Suppressor macrophage treated with lipopolysaccharide for 4 hours (primary cell): ENCODE measurements at regions not wholly inside any gene's neighbourhood (a gene's known extent, or its start where the extent isn't known, plus 50 kb on each side); places are given as distances from the start of the nearest gene placed in this dataset.
A peak's percentile ranks its signal among the peaks of the same experiment; 100 is the strongest.

Source experiments
- DNase-seq: peaks from one replicate; pipeline ENCODE4 v3.0.0-alpha.2; 2020

- DNase-seq, result no peak
Observed at GRCh38 chr15:66615846-66616245, 50.0 kb upstream of the LCTL start.

- peak; percentile 79 for DNase-seq
Observed at GRCh38 chr15:66617137-66618090, 51.6 kb upstream of the LCTL start.

GRCh38 chr15:66619152-66619903, 53.5 kb upstream of the LCTL start:
- DNase-seq, result peak; percentile 79

- no peak for DNase-seq
Observed at GRCh38 chr15:66620341-66620740, 54.5 kb upstream of the LCTL start.

GRCh38 chr15:66620744-66621344, 55.0 kb upstream of the LCTL start:
- no peak for DNase-seq

GRCh38 chr15:66621491-66622467, 56.0 kb upstream of the LCTL start:
- DNase-seq, result no peak

- no peak for DNase-seq
Observed at GRCh38 chr15:66622591-66623022, 56.8 kb upstream of the LCTL start.

GRCh38 chr15:66623801-66624453, 58.1 kb upstream of the LCTL start:
- DNase-seq, result no peak

- DNase-seq, result no peak
Observed at GRCh38 chr15:66625531-66625930, 59.7 kb upstream of the LCTL start.

GRCh38 chr15:66625974-66626373, 60.2 kb upstream of the LCTL start:
- DNase-seq, result no peak

- DNase-seq, result no peak
Observed at GRCh38 chr15:66628976-66629723, 63.4 kb upstream of the LCTL start.

GRCh38 chr15:66629817-66630576, 64.2 kb upstream of the LCTL start:
- DNase-seq, result no peak

GRCh38 chr15:66630801-66631351, 65.1 kb upstream of the LCTL start:
- no peak for DNase-seq

- no peak for DNase-seq
Observed at GRCh38 chr15:66631616-66632263, 65.9 kb upstream of the LCTL start.

- peak; percentile 45 for DNase-seq
Observed at GRCh38 chr15:66633041-66633937, 67.5 kb upstream of the LCTL start.

- DNase-seq, result no peak
Observed at GRCh38 chr15:66633938-66634250, 68.1 kb upstream of the LCTL start.

GRCh38 chr15:66634540-66634939, 67.5 kb upstream of the SMAD6 start:
- DNase-seq, result no peak

- no peak for DNase-seq
Observed at GRCh38 chr15:66635006-66635405, 67.0 kb upstream of the SMAD6 start.
